Cardiac septum (tissue), 1 donor: ENCODE measurements at regions not wholly inside any gene's neighbourhood (a gene's known extent, or its start where the extent isn't known, plus 50 kb on each side); places are given as distances from the start of the nearest gene placed in this dataset.

Experiments
- DNase-seq: peaks from one replicate; pipeline ENCODE4 v3.0.0-alpha.2; 2020; ENCODE audit warnings: low spot score
- intact Hi-C: fragments of 100-400 bp; cut with DNase I; formaldehyde crosslinking; loops from one replicate; pipeline ENCODE4 v1.14.0; 2022
- donor health status: DM: no; HTN: no; CAD: no.

GRCh38 chr16:17641990-17642389, 171.2 kb upstream of the XYLT1 start:
- intact Hi-C loops = no loop called here
- DNase-seq = no peak

DNA sequence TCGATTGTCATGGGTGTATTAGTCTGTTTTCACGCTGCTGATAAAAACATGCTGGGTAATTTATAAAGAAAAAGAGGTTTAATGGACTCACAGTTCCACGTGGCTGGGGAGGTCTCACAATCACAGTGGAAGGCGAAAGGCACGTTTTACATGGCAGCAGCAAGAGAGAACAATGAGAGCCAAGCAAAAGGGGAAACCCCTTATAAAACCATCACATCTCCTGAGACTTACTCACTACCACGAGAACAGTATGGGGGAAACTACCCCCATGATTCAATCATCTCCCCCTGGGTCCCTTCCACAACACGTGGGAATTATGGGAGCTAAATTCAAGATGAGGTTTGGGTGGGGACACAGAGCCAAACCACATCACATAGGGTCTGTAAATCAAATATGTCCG, 167.4 kb upstream of the XYLT1 start:
- intact Hi-C loops = no loop called here
- no peak for DNase-seq

- intact Hi-C loops = no loop called here
Measured at GRCh38 chr16:17635183-17635582, 164.4 kb upstream of the XYLT1 start.

GRCh38 chr16:17633181-17633951, 162.6 kb upstream of the XYLT1 start:
- intact Hi-C loops = no loop called here
- DNase-seq = no peak

More at GRCh38 chr16:17635183-17635582, 164.4 kb upstream of the XYLT1 start:
- no peak for DNase-seq

DNA sequence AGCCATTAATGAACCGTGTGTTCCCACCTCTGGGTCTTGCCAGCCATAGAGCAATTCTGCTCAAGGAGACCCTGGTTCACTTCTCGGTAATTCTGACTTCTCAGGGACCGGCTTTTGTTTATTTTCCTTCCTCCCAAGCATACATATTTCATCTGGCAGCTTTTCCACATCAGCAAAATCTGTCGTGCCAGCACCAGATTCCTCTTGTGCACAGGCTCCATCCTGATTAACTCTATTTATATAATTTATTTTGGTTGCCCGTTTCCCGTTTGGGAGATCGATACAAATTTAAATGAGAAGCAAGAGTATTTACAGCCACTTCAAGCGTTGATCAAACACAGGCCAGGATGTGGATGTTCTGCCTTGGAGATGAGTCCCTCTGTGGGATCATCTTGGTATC, 161.9 kb upstream of the XYLT1 start:
- no peak for DNase-seq
- intact Hi-C loops = no loop called here

DNA sequence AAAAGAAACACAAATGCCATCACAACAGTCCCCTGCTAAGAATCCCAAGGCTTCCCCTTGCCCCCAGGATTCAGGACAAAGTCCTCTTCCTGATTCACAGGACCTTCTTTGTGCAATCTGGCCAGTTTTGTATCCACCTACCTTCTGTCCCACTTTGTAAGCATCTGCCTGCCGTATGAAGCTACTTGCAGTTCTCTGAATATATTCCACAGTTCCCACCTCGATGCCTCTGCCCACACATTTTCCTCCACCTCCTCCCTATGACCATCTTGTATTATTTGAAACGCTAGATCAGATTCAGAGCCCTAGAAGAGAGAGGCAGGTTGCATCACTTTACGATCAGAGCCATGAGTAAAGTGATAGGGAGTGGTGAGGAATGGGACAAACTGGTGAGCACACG, 159.2 kb upstream of the XYLT1 start:
- no peak for DNase-seq
- intact Hi-C loops = no loop called here

GRCh38 chr16:17628983-17629382, 158.2 kb upstream of the XYLT1 start:
- no peak for DNase-seq
- intact Hi-C loops = no loop called here

DNA sequence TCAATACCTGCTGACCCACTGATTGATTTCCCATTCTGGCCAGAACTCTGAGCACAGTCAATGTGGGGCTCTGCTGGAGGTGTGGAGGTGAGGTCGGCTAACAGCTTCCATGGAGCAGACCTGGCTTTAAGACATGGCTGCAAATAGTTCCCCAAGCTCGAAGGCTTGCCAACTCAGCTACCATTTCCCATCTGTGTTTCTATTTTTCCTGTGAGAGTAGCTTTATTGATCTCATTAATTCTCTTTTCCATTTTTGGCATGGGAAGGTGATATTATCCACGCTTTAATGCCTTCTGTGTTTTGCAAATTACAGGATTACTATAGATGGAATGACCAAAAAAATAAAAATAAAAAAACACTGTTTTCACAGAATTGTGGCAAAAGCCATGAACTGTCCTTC, 151.6 kb upstream of the XYLT1 start:
- no peak for DNase-seq
- intact Hi-C loops = no loop called here

DNA sequence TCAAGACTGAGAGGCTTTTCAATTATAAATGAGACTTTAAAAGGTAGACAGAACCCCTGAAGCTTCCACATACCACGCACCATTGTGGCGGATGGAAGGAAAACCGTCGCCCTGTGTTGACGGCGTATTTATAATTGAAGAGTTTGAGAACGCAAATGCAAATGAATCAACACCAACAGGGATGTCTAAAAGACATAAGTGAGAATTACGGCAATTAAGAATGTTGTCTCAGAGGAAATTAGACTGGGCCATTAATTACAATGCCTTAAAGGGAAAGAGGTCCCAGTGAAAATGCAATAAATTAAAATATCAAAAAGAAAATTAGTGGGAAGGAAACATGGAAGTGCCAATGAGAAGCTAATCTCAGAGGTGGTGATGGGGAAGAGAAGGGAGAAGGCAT, 148.5 kb upstream of the XYLT1 start:
- intact Hi-C loops = no loop called here
- DNase-seq = no peak

DNA sequence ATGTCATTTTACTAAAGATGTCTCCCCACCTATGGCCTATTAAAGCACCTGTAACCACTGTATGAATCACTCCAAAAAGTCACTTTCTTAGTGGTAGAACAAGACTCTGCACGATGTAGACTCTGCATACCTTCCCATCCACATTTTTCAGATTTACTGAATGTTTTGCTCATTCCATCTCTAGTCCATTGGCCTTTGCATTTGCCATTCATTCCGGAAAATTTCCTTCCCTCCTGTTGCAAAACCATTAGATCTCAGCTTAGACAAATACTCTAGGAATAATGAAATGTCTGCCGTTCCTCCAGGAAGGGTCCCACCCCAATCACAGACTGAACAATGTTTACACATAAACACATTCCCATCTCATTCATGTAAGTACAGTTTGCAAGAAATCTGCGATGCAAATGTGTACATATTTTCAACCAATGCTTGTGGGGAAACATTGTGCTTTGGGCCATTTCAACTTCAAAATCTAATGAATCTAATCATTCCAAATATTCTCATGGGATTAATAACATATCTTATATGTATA, 146.3 kb upstream of the XYLT1 start:
- intact Hi-C loops = no loop called here
- no peak for DNase-seq

- DNase-seq = no peak
- intact Hi-C loops = no loop called here
Measured at GRCh38 chr16:17612336-17612735, 141.6 kb upstream of the XYLT1 start.

DNA sequence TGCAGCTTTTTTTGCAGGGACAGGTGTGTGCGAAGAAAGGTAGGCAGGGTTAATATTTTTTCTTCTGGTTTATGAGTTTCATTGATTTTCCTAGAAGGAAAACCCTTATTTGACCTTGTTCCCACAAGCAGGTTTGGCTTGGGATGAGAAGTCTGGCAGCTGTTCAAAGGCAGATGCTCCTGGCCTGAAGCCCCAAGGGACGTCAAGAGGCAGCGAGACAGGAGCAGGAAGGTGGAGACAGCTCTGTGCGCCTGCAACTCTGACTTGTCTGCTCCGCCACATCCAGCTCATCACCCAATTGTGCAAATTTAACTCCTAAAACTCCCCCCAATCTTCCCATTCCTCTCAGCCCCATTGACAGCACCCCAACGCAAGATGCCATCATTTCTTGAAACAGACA, 136.8 kb upstream of the XYLT1 start:
- intact Hi-C loops = no loop called here
- no peak for DNase-seq

DNA sequence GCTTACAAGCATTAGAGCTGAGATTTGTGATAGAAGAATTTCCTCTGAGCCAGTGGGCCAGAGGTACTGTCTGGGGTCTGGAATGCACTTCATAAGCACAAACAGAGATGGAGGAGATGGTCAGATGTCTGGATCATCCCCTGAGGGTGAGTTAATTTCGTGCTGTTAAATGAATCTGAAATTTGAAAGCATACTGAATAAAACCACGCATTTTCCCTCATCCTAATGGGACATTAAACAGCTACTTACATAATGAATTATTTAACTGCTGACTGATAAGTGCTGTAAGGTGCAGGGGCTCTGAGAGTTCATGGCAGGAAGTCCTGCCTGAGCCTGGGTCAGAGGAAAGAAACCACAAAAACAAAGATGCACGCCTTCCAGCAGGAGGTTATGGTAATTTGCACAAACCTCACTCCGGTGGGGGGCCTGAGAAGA, 136.3 kb upstream of the XYLT1 start:
- intact Hi-C loops = no loop called here
- DNase-seq = no peak

DNA sequence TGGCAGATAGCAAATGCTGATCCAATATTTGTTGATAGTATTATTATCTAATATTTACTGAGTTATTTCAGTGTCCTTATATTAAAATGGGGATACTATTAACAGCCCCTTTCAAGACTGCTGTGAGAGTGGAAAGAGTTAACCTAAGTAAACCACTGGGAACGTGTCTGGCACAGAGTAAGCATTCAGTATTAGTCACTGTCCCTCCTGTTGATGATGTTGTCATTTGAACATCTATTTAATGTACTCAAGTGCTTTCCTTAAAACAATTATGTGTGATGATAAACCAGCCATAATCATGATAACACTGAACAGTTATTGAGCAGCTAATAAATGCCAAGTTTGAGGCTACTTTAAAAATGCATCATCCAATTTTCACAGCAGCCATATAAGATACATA, 135.7 kb upstream of the XYLT1 start:
- intact Hi-C loops = no loop called here
- DNase-seq = no peak

DNA sequence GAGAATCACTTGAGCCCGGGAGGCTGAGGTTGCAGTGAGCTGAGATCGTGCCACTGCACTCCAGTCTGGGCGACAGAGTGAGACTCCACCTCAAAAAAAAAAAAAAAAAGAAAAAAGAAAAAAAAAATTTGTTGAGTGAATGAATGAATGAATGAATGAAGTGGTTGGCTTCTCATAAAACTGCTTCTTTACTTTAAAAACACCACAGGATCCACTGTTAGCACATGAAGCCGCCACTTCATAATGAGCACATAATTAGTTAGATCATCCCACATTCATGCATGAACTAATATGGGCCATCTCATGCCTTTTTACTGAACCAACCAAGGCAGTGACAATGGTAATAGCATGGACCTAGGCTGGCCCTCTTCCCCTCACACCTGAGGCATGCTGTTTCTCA, 135.0 kb upstream of the XYLT1 start:
- intact Hi-C loops = no loop called here
- no peak for DNase-seq

DNA sequence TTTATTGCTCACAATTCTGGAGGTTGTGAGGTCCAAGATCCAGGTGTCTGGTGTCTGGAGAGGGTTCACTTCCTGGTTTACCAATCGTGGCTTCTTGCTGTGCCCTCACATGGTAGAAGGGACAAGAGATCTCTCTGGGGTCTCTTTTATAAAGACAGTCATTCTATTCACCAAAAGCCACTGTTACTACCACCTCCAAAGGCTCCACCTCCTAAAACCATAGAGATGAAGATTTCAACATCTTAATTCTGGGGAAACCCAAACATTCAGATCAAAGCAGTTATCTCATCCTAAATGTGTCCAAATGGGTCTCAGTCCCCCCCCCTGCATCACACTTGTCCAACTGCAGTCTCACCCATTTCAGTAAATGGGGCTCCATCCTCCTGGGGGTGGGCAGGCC, 132.9 kb upstream of the XYLT1 start:
- no peak for DNase-seq
- intact Hi-C loops = no loop called here

GRCh38 chr16:17602678-17603077, 131.9 kb upstream of the XYLT1 start:
- no peak for DNase-seq
- intact Hi-C loops = no loop called here

DNA sequence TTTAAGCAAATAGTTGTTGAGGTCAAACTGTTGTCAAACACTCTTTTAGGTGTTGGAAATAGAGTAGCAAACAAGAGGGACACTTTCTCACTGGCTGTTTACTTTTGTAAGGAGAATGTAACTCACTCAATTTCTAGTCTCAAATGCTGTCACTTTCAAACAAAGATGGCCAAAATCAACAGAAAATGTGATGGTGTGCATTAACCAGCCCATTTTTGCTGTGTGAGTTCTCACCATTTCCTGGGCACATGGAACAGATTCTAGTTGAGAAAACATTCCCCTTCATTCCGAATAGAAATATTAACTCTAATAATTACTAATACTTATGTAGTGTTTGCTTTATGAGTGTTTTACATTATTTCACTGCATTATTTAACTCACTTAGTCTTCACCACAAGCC, 128.2 kb upstream of the XYLT1 start:
- DNase-seq = no peak
- intact Hi-C loops = no loop called here

- no peak for DNase-seq
- intact Hi-C loops = no loop called here
Measured at GRCh38 chr16:17591655-17592405, 121.1 kb upstream of the XYLT1 start.

DNA sequence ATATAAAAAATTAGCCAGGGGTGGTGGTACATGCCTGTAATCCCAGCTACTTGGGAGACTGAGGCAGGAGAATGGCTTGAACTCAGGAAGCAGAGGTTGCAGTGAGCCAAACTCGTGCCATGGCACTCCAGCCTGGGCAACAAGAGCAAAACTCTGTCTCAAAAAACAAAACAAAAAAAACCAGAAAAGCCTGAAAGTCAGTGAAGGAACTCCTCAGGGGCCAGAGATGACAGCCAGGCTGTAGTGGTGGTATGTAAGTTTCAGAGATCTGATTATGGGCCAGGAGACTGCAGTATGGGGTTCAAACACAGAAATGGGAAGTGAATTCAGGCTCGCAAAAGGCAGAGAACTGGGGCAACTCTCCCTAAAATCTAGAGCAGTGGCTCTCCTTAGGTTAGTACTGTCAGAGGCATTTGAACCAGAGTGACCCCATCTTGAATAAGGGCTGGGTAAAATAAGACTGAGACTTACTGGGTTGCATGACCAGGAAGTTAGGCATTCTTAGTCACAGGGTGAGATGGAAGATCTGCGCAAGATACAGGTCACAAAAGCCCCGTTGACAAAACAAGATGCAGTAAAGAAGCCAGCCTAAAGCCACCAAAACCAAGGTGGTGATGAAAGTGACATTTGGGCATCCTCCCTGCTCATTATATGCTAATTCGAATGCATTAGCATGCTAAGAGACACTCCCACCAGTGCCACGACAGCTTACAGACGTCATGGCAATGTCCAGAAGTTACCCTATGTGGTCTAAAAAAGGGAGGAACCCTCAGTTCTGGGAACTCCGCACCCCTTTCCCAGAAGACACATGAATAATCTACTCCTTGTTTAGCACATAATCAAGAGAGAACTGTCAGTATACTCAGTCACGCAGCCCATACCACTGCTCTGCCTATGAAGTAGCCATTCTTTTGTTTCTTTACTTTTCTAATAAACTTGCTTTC, 120.2 kb upstream of the XYLT1 start:
- no peak for DNase-seq
- intact Hi-C loops = no loop called here
